GM12892 (cell line): ENCODE measurements at regions not wholly inside any gene's neighbourhood (a gene's known extent, or its start where the extent isn't known, plus 50 kb on each side); places are given as distances from the start of the nearest gene placed in this dataset.

Experiments used
- POLR2A ChIP-seq: IDR thresholded peaks from 2 replicates; pipeline ENCODE4 v1.6.1; 2011; ENCODE audit warnings: low read depth, low read length, control low read depth
- POLR2AphosphoS5 ChIP-seq: IDR thresholded peaks from 2 replicates; pipeline ENCODE4 v1.6.1; 2011; ENCODE audit warnings: low read depth, low read length, control low read depth
- TAF1 ChIP-seq: IDR thresholded peaks from 2 replicates; pipeline ENCODE4 v1.6.1; 2011; ENCODE audit warnings: low read depth, mild to moderate bottlenecking, control low read depth, low read length, borderline replicate concordance

DNA sequence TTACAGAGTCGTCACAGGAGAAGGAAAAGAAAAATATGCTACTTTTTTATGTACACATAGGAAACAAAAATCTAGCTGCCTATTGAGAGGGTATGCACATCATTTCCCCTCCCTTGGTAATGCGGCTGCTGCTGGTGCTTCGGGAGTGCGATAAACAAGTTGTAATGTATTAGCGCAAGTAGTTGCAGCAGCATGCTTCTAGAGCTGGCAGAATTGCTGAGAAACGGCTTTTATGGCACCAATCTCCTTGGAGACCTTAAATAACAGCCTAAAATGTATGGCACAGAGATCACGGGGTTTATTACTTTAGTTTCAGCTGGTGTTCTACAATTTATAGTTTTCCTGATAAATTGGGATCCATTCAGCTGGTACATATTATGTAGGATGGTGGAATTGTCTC, 447.6 kb upstream of the TMPO start:
- TF ChIP-seq POLR2AphosphoS5 (no peak), TAF1 (no peak), POLR2A (no peak)
